Sigmoid colon (tissue), 4 donors: ENCODE measurements at regions not wholly inside any gene's neighbourhood (a gene's known extent, or its start where the extent isn't known, plus 50 kb on each side); places are given as distances from the start of the nearest gene placed in this dataset.

Experiments used
- CTCF ChIP-seq, 4 experiments: fragments of 450-650 bp in 3 of 4; fragments of 200-600 bp in 1 of 4; IDR thresholded peaks; one replicate each; pipeline ENCODE4 v1.5.1; 2016 to 2019; ENCODE audit warnings: antibody characterized with exemption in 4 of 4, mild to moderate bottlenecking in 3 of 4, moderate library complexity in 2 of 4
- EP300 ChIP-seq, 4 donors: sonication (generic); formaldehyde crosslinking; IDR thresholded peaks; one replicate each; pipeline ENCODE4 v1.6.1; 2017; ENCODE audit warnings: antibody characterized with exemption in 4 of 4
- POLR2A ChIP-seq, 2 donors: fragments of 450-650 bp; IDR thresholded peaks; one replicate each; pipeline ENCODE4 v1.6.1; 2016; ENCODE audit warnings: antibody characterized with exemption in 2 of 2, mild to moderate bottlenecking in 2 of 2, moderate library complexity in 2 of 2

GRCh38 chr3:182412066-182412465 is 381.2 kb upstream of the ATP11B start:
- TF ChIP-seq CTCF (IDR thresholded peaks at IDR 0.05) (no peak), EP300 (IDR thresholded peaks at IDR 0.05) (no peak), POLR2A (IDR thresholded peaks at IDR 0.05) (no peak)
